ENCODE measurements at regions not wholly inside any gene's neighbourhood (a gene's known extent, or its start where the extent isn't known, plus 50 kb on each side); places are given as distances from the start of the nearest gene placed in this dataset.

DNA sequence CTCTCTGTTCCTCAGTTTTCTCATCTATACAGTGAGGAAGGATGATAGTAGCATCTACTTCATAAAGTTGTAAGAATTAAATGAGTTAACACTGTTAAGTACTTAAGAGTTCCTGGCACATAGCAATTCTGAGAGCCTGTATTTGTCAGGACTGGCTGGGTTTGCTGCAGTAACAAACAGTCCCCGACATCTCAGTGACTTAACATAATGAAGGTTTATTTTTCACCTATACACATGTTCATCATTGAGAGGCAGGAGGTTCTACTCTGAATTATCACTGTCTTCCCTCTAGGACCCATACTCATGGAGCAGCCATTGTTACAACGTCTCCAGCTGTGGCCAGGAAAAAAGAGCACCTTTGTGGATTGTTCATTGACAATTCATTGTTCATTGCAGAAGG, 190.6 kb upstream of the PROK2 start:
- TF ChIP-seq, protein P1, sequence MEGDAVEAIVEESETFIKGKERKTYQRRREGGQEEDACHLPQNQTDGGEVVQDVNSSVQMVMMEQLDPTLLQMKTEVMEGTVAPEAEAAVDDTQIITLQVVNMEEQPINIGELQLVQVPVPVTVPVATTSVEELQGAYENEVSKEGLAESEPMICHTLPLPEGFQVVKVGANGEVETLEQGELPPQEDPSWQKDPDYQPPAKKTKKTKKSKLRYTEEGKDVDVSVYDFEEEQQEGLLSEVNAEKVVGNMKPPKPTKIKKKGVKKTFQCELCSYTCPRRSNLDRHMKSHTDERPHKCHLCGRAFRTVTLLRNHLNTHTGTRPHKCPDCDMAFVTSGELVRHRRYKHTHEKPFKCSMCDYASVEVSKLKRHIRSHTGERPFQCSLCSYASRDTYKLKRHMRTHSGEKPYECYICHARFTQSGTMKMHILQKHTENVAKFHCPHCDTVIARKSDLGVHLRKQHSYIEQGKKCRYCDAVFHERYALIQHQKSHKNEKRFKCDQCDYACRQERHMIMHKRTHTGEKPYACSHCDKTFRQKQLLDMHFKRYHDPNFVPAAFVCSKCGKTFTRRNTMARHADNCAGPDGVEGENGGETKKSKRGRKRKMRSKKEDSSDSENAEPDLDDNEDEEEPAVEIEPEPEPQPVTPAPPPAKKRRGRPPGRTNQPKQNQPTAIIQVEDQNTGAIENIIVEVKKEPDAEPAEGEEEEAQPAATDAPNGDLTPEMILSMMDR (conservative IDR thresholded peaks at IDR 0.05; ENCODE audit: low read depth, low read length): no peak
- TF ChIP-seq, protein P2, sequence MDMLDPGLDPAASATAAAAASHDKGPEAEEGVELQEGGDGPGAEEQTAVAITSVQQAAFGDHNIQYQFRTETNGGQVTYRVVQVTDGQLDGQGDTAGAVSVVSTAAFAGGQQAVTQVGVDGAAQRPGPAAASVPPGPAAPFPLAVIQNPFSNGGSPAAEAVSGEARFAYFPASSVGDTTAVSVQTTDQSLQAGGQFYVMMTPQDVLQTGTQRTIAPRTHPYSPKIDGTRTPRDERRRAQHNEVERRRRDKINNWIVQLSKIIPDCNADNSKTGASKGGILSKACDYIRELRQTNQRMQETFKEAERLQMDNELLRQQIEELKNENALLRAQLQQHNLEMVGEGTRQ (IDR thresholded peaks at IDR 0.05; ENCODE audit: low read depth, low read length): no peak
- no peak for TF ChIP-seq POLR2A (IDR thresholded peaks at IDR 0.05; ENCODE audit: low read depth, low read length)
- no peak for TF ChIP-seq CEBPB (IDR thresholded peaks at IDR 0.05; ENCODE audit: low read depth, low read length)
- TF ChIP-seq RFX5 (IDR thresholded peaks at IDR 0.05; ENCODE audit: low read depth, low read length): no peak
- TF ChIP-seq SMC3 (IDR thresholded peaks at IDR 0.05; ENCODE audit: low read depth, low read length): no peak

Measured in IMR-90 (cell line).